DOHH2 (cell line): ENCODE measurements at regions not wholly inside any gene's neighbourhood (a gene's known extent, or its start where the extent isn't known, plus 50 kb on each side); places are given as distances from the start of the nearest gene placed in this dataset.

ENCODE experiments used
- CTCF ChIP-seq: fragments of 200-600 bp; sonication (generic); IDR thresholded peaks from one replicate; pipeline ENCODE4 v1.5.1; 2014; ENCODE audit warnings: antibody characterized with exemption, mild to moderate bottlenecking, low read depth, low read length; ENCODE audit not compliant: poor library complexity, severe bottlenecking
- EZH2phosphoT487 ChIP-seq: fragments of 200-600 bp; sonication (generic); IDR thresholded peaks from 2 replicates; pipeline ENCODE4 v1.6.1; 2017; ENCODE audit warnings: borderline replicate concordance, mild to moderate bottlenecking, antibody characterized with exemption, low read length, moderate library complexity, mixed read lengths

- no peak for TF ChIP-seq EZH2phosphoT487
- TF ChIP-seq CTCF, result no peak
Observed at GRCh38 chr15:31606931-31607497, 280.4 kb downstream of the KLF13 start.
